ENCODE measurements at regions not wholly inside any gene's neighbourhood (a gene's known extent, or its start where the extent isn't known, plus 50 kb on each side); places are given as distances from the start of the nearest gene placed in this dataset.

DNA sequence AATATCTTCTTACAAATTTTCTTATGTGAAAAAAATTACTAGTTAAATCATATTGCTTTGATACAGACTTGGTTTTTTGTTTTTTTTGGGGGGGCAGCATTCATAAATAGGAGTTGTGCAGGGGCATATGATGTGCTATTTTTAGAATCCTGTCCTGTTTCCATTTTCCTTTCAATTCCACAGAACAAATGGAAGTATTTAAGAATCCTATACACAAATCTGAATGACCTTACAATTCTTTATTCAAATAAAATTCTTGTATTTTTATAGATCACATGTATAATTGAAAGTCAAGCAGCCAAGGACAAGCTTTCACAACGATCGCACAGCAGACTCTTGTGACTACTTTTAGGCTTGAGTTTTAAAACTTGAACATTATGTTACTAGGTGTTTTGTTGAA lies 523.9 kb downstream of the ANKRD50 start:
- TF ChIP-seq CTCF (conservative IDR thresholded peaks at IDR 0.05), result no peak
- DNase-seq (ENCODE audit: low read depth, low spot score), result no peak
- H3K9me3 Mint-ChIP-seq, result peaks cover 7% of the 10 kb centered on the region
- no peaks in the 10 kb centered on the region for H3K4me1 Mint-ChIP-seq
- H3K27me3 Mint-ChIP-seq (ENCODE audit: low read depth), result no peaks in the 10 kb centered on the region
- H3K27ac Mint-ChIP-seq (ENCODE audit: unreplicated experiment), result no peak overlapping the region
- H3K4me3 Mint-ChIP-seq, result no peak overlapping the region
- H3K36me3 Mint-ChIP-seq (ENCODE audit: low read depth), result no peaks in the 10 kb centered on the region

- Mint-ChIP-seq H3K4me3 (no peak overlapping the region), H3K36me3 (ENCODE audit: low read depth) (peaks cover 3% of the 10 kb centered on the region), H3K27me3 (ENCODE audit: low read depth) (no peaks in the 10 kb centered on the region), H3K27ac (ENCODE audit: unreplicated experiment) (no peak overlapping the region), H3K4me1 (no peaks in the 10 kb centered on the region), H3K9me3 (peaks cover 10% of the 10 kb centered on the region)
- TF ChIP-seq CTCF (conservative IDR thresholded peaks at IDR 0.05), result no peak
- no peak for DNase-seq (ENCODE audit: low read depth, low spot score)
These were observed 523.0 kb downstream of the ANKRD50 start for GRCh38 chr4:124189545-124189944.

DNA sequence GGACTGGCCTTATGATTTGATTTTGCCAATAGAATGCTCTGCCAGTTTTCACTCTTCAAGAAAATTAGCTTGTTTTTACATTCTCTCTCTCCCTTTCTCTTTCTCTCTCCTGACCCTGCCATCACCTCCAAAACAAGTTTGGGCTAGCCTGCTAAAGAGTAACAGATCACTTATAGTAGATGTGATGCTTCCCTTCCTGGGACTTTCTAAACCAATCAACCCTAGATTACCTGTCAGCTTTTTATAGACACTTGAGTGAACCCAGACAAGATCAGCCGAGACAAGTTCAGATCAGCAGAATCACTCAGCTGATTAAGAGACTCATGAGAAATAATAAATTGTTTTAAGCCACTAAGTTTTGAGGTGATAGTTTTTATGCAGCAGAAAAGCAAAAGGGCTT lies 521.2 kb downstream of the ANKRD50 start:
- H3K4me1 Mint-ChIP-seq, result no peaks in the 10 kb centered on the region
- H3K36me3 Mint-ChIP-seq (ENCODE audit: low read depth), result peaks cover 3% of the 10 kb centered on the region
- no peak overlapping the region for H3K4me3 Mint-ChIP-seq
- peak overlapping the region; percentile 32 for H3K27ac Mint-ChIP-seq (ENCODE audit: unreplicated experiment)
- no peaks in the 10 kb centered on the region for H3K27me3 Mint-ChIP-seq (ENCODE audit: low read depth)
- H3K9me3 Mint-ChIP-seq, result peaks cover 23% of the 10 kb centered on the region
- TF ChIP-seq CTCF (conservative IDR thresholded peaks at IDR 0.05), result no peak
- DNase-seq (ENCODE audit: low read depth, low spot score), result no peak

DNA sequence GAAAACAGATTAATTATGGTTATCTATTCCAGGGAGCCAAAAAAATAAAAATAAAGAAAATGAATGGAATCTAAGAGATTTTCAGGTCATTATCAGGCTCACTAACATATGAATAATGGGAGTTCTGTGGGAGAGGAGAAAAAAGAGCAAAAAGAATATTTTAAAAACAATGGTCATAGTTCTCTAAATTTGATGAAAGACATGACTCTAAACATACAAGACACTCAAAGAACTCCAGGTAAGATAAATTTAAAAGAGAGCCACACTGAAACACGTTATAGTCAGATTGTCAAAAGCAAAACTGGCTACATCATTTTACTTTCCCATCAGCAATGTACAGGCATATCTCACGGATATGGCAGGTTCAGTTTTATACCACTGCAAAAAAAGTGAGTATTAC lies 520.0 kb downstream of the ANKRD50 start:
- H3K27me3 Mint-ChIP-seq (ENCODE audit: low read depth), result no peaks in the 10 kb centered on the region
- DNase-seq (ENCODE audit: low read depth, low spot score), result no peak
- TF ChIP-seq CTCF (conservative IDR thresholded peaks at IDR 0.05), result no peak
- H3K4me1 Mint-ChIP-seq, result no peaks in the 10 kb centered on the region
- no peak overlapping the region for H3K27ac Mint-ChIP-seq (ENCODE audit: unreplicated experiment)
- no peak overlapping the region for H3K4me3 Mint-ChIP-seq
- H3K36me3 Mint-ChIP-seq (ENCODE audit: low read depth), result peaks cover 3% of the 10 kb centered on the region
- H3K9me3 Mint-ChIP-seq, result peaks cover 23% of the 10 kb centered on the region

- Mint-ChIP-seq H3K27ac (ENCODE audit: unreplicated experiment) (no peak overlapping the region), H3K27me3 (ENCODE audit: low read depth) (no peaks in the 10 kb centered on the region), H3K4me1 (no peaks in the 10 kb centered on the region), H3K4me3 (no peak overlapping the region), H3K9me3 (peaks cover 14% of the 10 kb centered on the region), H3K36me3 (ENCODE audit: low read depth) (no peaks in the 10 kb centered on the region)
- TF ChIP-seq CTCF (conservative IDR thresholded peaks at IDR 0.05), result no peak
- DNase-seq (ENCODE audit: low read depth, low spot score), result no peak
These were observed 513.3 kb downstream of the ANKRD50 start for GRCh38 chr4:124199185-124199584.

GRCh38 chr4:124199755-124200154 lies 512.8 kb downstream of the ANKRD50 start:
- no peak overlapping the region for H3K27ac Mint-ChIP-seq (ENCODE audit: unreplicated experiment)
- DNase-seq (ENCODE audit: low read depth, low spot score), result no peak
- no peak overlapping the region for H3K4me3 Mint-ChIP-seq
- TF ChIP-seq CTCF (conservative IDR thresholded peaks at IDR 0.05), result no peak
- peaks cover 11% of the 10 kb centered on the region for H3K9me3 Mint-ChIP-seq
- no peaks in the 10 kb centered on the region for H3K4me1 Mint-ChIP-seq
- no peaks in the 10 kb centered on the region for H3K36me3 Mint-ChIP-seq (ENCODE audit: low read depth)
- no peaks in the 10 kb centered on the region for H3K27me3 Mint-ChIP-seq (ENCODE audit: low read depth)
